Panc1 (cell line): ENCODE measurements at regions not wholly inside any gene's neighbourhood (a gene's known extent, or its start where the extent isn't known, plus 50 kb on each side); places are given as distances from the start of the nearest gene placed in this dataset.
"Not testable (repeated sequence)": the region's sequence is repeated elsewhere in the genome, so short reads cannot be mapped to it uniquely, and the experiment has no call there.

ENCODE experiments used
- ATAC-seq: fragments of 200-7000 bp; cut with Tn5 transposase; 2 replicates; pipeline ENCODE4 v1.9.1; 2020; ENCODE audit warnings: mild to moderate bottlenecking, moderate library complexity
- BruUV-seq: library from RNA; stranded (reverse); fragments of 400-500 nt; replicated peaks from 2 replicates; lab custom pipeline; 2021; lab: Mats Ljungman, UMichigan
- CTCF ChIA-PET: fragments of 300-600 bp; sonication (Branson Sonifier 250); formaldehyde crosslinking; loops from one replicate; lab custom pipeline; 2022; ENCODE audit warnings: antibody characterized with exemption; lab: Charles Lee
- POLR2A ChIA-PET: fragments of 300-600 bp; sonication (Branson Sonifier 250); formaldehyde crosslinking; loops from one replicate; lab custom pipeline; 2022; ENCODE audit warnings: antibody characterized with exemption; lab: Charles Lee
- DNase-seq: peaks from one replicate; pipeline ENCODE4 v3.0.0-alpha.2; 2010; ENCODE audit warnings: low read depth, low spot score
- H3K27ac ChIP-seq: 2 replicates; pipeline ENCODE4 v1.5.1; 2011; ENCODE audit warnings: mild to moderate bottlenecking, low read length, inconsistent platforms
- H3K27me3 ChIP-seq: fragments of 200-500 bp; sonication (Bioruptor generic); 2 replicates; pipeline ENCODE4 v1.6.0; 2014; ENCODE audit warnings: low read length, inconsistent platforms; ENCODE audit not compliant: control insufficient read depth, insufficient read depth
- H3K36me3 ChIP-seq: fragments of 200-500 bp; sonication (Bioruptor generic); 2 replicates; pipeline ENCODE4 v1.5.1; 2014; ENCODE audit warnings: inconsistent platforms, mild to moderate bottlenecking, low read length, moderate library complexity; ENCODE audit not compliant: control insufficient read depth, insufficient read depth
- H3K4me1 ChIP-seq: 2 replicates; pipeline ENCODE4 v1.5.1; 2011; ENCODE audit warnings: inconsistent platforms, mild to moderate bottlenecking, low read length, moderate library complexity; ENCODE audit not compliant: control insufficient read depth, insufficient read depth
- H3K4me3 ChIP-seq, 2 experiments: 2 replicates each; pipeline ENCODE4 v1.5.1; 2011 to 2012; ENCODE audit warnings: low read depth in 2 of 2, low read length in 2 of 2, mild to moderate bottlenecking in 2 of 2, inconsistent platforms in 1 of 2, moderate library complexity in 1 of 2
- H3K9me3 ChIP-seq: fragments of 200-500 bp; sonication (Bioruptor generic); 2 replicates; pipeline ENCODE4 v1.5.1; 2014; ENCODE audit warnings: low read depth, mild to moderate bottlenecking, inconsistent platforms, low read length, moderate library complexity; ENCODE audit not compliant: control insufficient read depth, insufficient read depth
- POLR2AphosphoS5 ChIP-seq: IDR thresholded peaks from 2 replicates; pipeline ENCODE4 v1.6.1; 2012; ENCODE audit warnings: mild to moderate bottlenecking, low read depth, low read length, moderate library complexity
- REST ChIP-seq, 2 experiments: IDR thresholded peaks; 2 replicates each; pipeline ENCODE4 v1.6.1; 2011 to 2012; ENCODE audit warnings: low read depth in 2 of 2, control low read depth in 1 of 2, low read length in 1 of 2, mild to moderate bottlenecking in 1 of 2, moderate library complexity in 1 of 2; ENCODE audit not compliant: insufficient read depth in 1 of 2
- SIN3A ChIP-seq: IDR thresholded peaks from 2 replicates; pipeline ENCODE4 v1.6.1; 2012; ENCODE audit warnings: low read depth, mild to moderate bottlenecking, low read length, moderate library complexity, borderline replicate concordance; ENCODE audit not compliant: insufficient read depth
- TCF7L2 ChIP-seq: IDR thresholded peaks from 2 replicates; pipeline ENCODE4 v1.6.1; 2011; ENCODE audit warnings: mild to moderate bottlenecking, low read depth, low read length, inconsistent platforms
- in situ Hi-C: cut with HindIII; loops from 2 replicates; pipeline ENCODE4 v1.10.0; 2016; ENCODE audit warnings: low sequenced_read_pairs, low pct_unique_long_range_greater_than_20kb
- intact Hi-C: fragments of 100-400 bp; cut with micrococcal nuclease; formaldehyde crosslinking; loops from one replicate; pipeline ENCODE4 v1.10.0; 2022; ENCODE audit not compliant: unreplicated experiment
- TF ChIP-seq, protein P1 (sequence below): fragments of 450-650 bp; IDR thresholded peaks from 2 replicates; pipeline ENCODE4 v1.5.1; 2017; ENCODE audit warnings: mild to moderate bottlenecking

DNA sequence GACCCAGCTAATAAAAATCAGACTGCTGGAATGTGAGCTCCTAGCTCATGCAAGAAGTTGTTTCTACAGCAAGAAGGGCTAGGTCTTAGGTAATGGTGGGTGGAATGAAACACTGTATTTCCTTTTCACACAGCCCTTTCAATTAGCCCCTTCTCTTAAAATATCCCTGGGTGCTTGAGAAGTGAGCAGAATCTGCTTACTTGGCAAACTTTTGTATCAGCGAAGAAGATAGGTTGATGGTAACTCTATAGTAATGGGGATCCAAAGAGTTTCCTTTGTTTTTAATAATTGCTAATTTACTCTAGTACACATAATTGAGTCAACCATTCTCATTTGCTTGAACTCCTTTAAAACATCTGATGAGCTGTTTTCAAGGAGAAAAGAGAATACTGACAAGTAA, 100.6 kb upstream of the FSCB start:
- ATAC-seq: no peak
- CTCF ChIA-PET: no interaction called here
- BruUV-seq: no TSS peak
- TF ChIP-seq, protein P1, sequence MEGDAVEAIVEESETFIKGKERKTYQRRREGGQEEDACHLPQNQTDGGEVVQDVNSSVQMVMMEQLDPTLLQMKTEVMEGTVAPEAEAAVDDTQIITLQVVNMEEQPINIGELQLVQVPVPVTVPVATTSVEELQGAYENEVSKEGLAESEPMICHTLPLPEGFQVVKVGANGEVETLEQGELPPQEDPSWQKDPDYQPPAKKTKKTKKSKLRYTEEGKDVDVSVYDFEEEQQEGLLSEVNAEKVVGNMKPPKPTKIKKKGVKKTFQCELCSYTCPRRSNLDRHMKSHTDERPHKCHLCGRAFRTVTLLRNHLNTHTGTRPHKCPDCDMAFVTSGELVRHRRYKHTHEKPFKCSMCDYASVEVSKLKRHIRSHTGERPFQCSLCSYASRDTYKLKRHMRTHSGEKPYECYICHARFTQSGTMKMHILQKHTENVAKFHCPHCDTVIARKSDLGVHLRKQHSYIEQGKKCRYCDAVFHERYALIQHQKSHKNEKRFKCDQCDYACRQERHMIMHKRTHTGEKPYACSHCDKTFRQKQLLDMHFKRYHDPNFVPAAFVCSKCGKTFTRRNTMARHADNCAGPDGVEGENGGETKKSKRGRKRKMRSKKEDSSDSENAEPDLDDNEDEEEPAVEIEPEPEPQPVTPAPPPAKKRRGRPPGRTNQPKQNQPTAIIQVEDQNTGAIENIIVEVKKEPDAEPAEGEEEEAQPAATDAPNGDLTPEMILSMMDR: no peak
- TF ChIP-seq TCF7L2 (no peak), SIN3A (no peak), POLR2AphosphoS5 (no peak), REST (IDR thresholded peaks at IDR 0.05; ENCODE audit: insufficient read depth in 1 of 2, low read depth in 2 of 2, low read length in 1 of 2) (no peak)
- POLR2A ChIA-PET: no interaction called here
- H3K9me3 ChIP-seq: no peaks in the 10 kb centered on the region
- H3K27ac ChIP-seq: no peak overlapping the region
- intact Hi-C loops (no loop called here), in situ Hi-C loops (no loop called here)
- H3K4me3 ChIP-seq: no peak overlapping the region
- DNase-seq: no peak
- H3K27me3 ChIP-seq: no peaks in the 10 kb centered on the region
- no peaks in the 10 kb centered on the region for H3K36me3 ChIP-seq
- no peaks in the 10 kb centered on the region for H3K4me1 ChIP-seq

- no peak for TF ChIP-seq TCF7L2
- no peak for TF ChIP-seq REST (IDR thresholded peaks at IDR 0.05; ENCODE audit: insufficient read depth in 1 of 2, low read depth in 2 of 2, low read length in 1 of 2)
- in situ Hi-C loops: no loop called here
Measured at GRCh38 chr14:44606576-44606975, 99.5 kb upstream of the FSCB start.

DNA sequence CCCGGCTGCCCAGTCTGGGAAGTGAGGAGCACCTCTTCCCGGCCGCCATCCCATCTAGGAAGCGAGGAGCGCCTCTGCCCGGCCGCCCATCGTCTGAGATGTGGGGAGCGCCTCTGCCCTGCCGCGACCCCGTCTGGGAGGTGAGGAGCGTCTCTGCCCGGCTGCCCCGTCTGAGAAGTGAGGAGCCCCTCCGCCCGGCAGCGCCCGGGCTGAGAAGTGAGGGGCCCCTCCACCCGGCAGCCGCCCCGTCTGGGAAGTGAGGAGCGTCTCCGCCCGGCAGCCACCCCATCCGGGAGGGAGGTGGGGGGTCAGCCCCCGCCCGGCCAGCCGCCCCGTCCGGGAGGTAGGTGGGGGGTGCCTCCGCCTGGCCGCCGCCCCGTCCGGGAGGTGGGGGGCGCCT, 94.2 kb upstream of the FSCB start:
- H3K4me3 ChIP-seq, H3K27me3 ChIP-seq, H3K9me3 ChIP-seq, POLR2A ChIA-PET, in situ Hi-C loops, H3K27ac ChIP-seq, H3K36me3 ChIP-seq, ATAC-seq, DNase-seq, H3K4me1 ChIP-seq, intact Hi-C loops, BruUV-seq, CTCF ChIA-PET: not testable (repeated sequence)

More at GRCh38 chr14:44606576-44606975, 99.5 kb upstream of the FSCB start:
- Histone ChIP-seq H3K9me3 (no peaks in the 10 kb centered on the region), H3K27ac (no peak overlapping the region), H3K4me3 (no peak overlapping the region), H3K27me3 (no peaks in the 10 kb centered on the region), H3K36me3 (no peaks in the 10 kb centered on the region), H3K4me1 (no peaks in the 10 kb centered on the region)
- POLR2A ChIA-PET: no interaction called here
- intact Hi-C loops: no loop called here
- DNase-seq (no peak), ATAC-seq (no peak)
- no TSS peak for BruUV-seq
- CTCF ChIA-PET: no interaction called here
